Smooth muscle cell (in vitro differentiated cells): ENCODE measurements at regions not wholly inside any gene's neighbourhood (a gene's known extent, or its start where the extent isn't known, plus 50 kb on each side); places are given as distances from the start of the nearest gene placed in this dataset.

Source experiments
- DNase-seq: peaks from one replicate; lab custom pipeline; 2025; ENCODE audit not compliant: unreplicated experiment; lab: John Stamatoyannopoulos, UW
- H2AFZ ChIP-seq: fragments of 200-600 bp; sonication (generic); 2 replicates; pipeline ENCODE4 v1.6.0; 2016; ENCODE audit warnings: antibody characterized with exemption, low read depth, mild to moderate bottlenecking
- H3F3A ChIP-seq: fragments of 200-600 bp; sonication (generic); 2 replicates; pipeline ENCODE4 v1.6.0; 2017; ENCODE audit warnings: antibody characterized with exemption, low read depth
- H3K27ac ChIP-seq: fragments of 200-600 bp; sonication (generic); 2 replicates; pipeline ENCODE4 v1.5.1; 2016; ENCODE audit warnings: low read depth, mild to moderate bottlenecking
- H3K27me3 ChIP-seq: fragments of 200-600 bp; sonication (generic); 2 replicates; pipeline ENCODE4 v1.6.1; 2016; ENCODE audit warnings: low read depth, mild to moderate bottlenecking
- H3K36me3 ChIP-seq: fragments of 200-600 bp; sonication (generic); 2 replicates; pipeline ENCODE4 v1.5.1; 2016; ENCODE audit warnings: low read depth
- H3K4me1 ChIP-seq: fragments of 200-600 bp; sonication (generic); 2 replicates; pipeline ENCODE4 v1.5.1; 2016; ENCODE audit warnings: low read depth
- H3K4me2 ChIP-seq: fragments of 200-600 bp; sonication (generic); 2 replicates; pipeline ENCODE4 v1.6.0; 2016; ENCODE audit warnings: mild to moderate bottlenecking
- H3K4me3 ChIP-seq: fragments of 200-600 bp; sonication (generic); 2 replicates; pipeline ENCODE4 v1.5.1; 2016; ENCODE audit warnings: mild to moderate bottlenecking
- H3K79me2 ChIP-seq: fragments of 200-600 bp; sonication (generic); 2 replicates; pipeline ENCODE4 v1.6.0; 2016; ENCODE audit warnings: low read depth, mild to moderate bottlenecking
- H3K9ac ChIP-seq: fragments of 200-600 bp; sonication (generic); 2 replicates; pipeline ENCODE4 v1.6.0; 2016; ENCODE audit warnings: low read depth
- H3K9me3 ChIP-seq: fragments of 200-600 bp; sonication (generic); replicated peaks from 2 replicates; pipeline ENCODE4 v1.5.1; 2016; ENCODE audit warnings: low read depth
- H4K20me1 ChIP-seq: fragments of 200-600 bp; sonication (generic); 2 replicates; pipeline ENCODE4 v1.6.0; 2016; ENCODE audit warnings: low read depth
- WGBS: methylation state at CpG from one replicate; pipeline ENCODE4 v1.1.7; 2016; ENCODE audit warnings: low lambda C conversion rate; 5-methylcytosine and 5-hydroxymethylcytosine counted together
- TF ChIP-seq, protein P1 (sequence below): fragments of 200-600 bp; sonication (generic); IDR thresholded peaks from 2 replicates; pipeline ENCODE4 v1.5.1; 2017; ENCODE audit warnings: borderline replicate concordance, mild to moderate bottlenecking, antibody characterized with exemption; ENCODE audit not compliant: insufficient read depth, poor library complexity, severe bottlenecking

DNA sequence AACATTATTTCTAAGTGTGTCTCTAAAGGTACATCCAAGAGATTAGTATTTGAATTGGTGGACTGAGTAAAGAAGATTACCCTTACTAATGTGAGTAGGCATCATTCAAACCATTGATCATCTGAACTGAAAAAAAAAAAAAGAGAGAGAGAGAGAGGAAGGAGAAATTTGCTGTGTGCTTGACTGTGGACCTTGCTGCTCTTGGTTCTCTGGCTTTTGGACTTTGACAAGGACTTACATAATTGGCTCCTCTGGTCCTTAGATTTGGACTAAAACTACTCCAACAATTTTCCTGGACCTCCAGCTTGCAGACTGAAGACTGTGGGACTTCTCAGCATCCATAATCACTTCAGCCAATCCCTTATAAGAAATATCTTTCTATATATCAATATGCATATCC is 1091.9 kb upstream of the EDIL3 start:
- no peak for DNase-seq
- Histone ChIP-seq H3K79me2 (no peaks in the 10 kb centered on the region), H2AFZ (no peak overlapping the region), H3K27me3 (no peaks in the 10 kb centered on the region), H3K4me3 (no peak overlapping the region), H3K36me3 (no peaks in the 10 kb centered on the region), H3K9ac (no peak overlapping the region), H4K20me1 (no peaks in the 10 kb centered on the region), H3K27ac (no peak overlapping the region), H3K4me1 (no peaks in the 10 kb centered on the region), H3K9me3 (peaks cover 4% of the 10 kb centered on the region), H3K4me2 (no peak overlapping the region), H3F3A (no peaks in the 10 kb centered on the region)
- TF ChIP-seq, protein P1, sequence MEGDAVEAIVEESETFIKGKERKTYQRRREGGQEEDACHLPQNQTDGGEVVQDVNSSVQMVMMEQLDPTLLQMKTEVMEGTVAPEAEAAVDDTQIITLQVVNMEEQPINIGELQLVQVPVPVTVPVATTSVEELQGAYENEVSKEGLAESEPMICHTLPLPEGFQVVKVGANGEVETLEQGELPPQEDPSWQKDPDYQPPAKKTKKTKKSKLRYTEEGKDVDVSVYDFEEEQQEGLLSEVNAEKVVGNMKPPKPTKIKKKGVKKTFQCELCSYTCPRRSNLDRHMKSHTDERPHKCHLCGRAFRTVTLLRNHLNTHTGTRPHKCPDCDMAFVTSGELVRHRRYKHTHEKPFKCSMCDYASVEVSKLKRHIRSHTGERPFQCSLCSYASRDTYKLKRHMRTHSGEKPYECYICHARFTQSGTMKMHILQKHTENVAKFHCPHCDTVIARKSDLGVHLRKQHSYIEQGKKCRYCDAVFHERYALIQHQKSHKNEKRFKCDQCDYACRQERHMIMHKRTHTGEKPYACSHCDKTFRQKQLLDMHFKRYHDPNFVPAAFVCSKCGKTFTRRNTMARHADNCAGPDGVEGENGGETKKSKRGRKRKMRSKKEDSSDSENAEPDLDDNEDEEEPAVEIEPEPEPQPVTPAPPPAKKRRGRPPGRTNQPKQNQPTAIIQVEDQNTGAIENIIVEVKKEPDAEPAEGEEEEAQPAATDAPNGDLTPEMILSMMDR = no peak

DNA sequence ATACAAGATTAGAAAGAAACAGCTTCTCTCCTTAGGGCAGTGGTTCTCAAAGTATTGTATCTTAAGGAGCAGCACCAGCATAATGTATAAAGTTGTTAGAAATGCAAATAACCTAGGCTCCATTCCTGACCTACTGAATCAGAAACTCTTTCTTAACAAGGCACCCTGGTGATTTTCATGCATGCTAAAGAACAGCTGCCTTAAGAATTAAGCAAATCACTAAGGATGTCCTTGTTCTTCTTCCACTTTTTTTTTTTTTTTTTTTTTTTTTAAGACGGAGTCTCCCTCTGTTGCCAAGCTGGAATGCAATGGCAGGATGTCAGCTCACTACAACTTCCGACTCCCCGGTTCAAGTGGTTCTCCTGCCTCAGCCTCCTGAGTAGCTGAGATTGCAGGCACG is 1095.2 kb upstream of the EDIL3 start:
- Histone ChIP-seq H3K36me3 (no peaks in the 10 kb centered on the region), H3K27ac (no peak overlapping the region), H4K20me1 (no peaks in the 10 kb centered on the region), H3K4me1 (no peaks in the 10 kb centered on the region), H3K27me3 (no peaks in the 10 kb centered on the region), H3K9ac (no peak overlapping the region), H3K4me3 (no peak overlapping the region), H3K79me2 (no peaks in the 10 kb centered on the region), H3K9me3 (no peaks in the 10 kb centered on the region), H2AFZ (no peak overlapping the region), H3F3A (no peaks in the 10 kb centered on the region), H3K4me2 (no peak overlapping the region)
- no peak for DNase-seq
- TF ChIP-seq, protein P1 = no peak
- 85% methylated on average over 4 of the region's 4 CpGs for WGBS

DNA sequence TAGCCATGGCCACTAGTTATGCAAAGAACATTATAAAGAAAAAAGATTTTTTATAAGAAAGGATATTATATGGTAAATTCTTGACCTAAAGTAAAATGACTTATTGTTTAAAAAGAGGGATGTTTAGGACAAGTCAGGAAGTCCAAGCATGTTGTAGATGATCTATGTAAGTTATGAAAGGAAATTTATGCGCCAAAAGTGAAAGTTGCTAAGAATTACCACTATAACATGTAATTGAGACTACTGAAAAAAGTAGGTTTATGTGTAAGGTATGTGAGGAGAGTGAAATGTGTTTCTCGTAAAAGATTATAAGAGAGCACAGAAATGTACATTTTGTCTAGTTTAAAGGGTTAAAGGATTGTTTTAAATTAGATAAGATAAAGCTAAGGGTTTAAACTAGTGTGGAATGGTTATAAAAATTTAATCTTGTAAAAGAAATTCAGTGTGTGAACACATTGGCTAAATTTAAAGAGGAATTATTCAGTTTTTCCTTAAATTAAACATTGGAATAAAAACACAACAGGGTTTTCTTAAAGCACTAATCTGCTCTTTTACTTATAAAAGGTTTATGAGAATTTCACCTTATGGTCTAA is 1100.4 kb upstream of the EDIL3 start:
- Histone ChIP-seq H3K36me3 (no peaks in the 10 kb centered on the region), H2AFZ (no peak overlapping the region), H3K27ac (no peak overlapping the region), H3K79me2 (no peaks in the 10 kb centered on the region), H3F3A (no peaks in the 10 kb centered on the region), H3K4me1 (no peaks in the 10 kb centered on the region), H3K27me3 (no peaks in the 10 kb centered on the region), H4K20me1 (no peaks in the 10 kb centered on the region), H3K4me3 (no peak overlapping the region), H3K9me3 (no peaks in the 10 kb centered on the region), H3K4me2 (no peak overlapping the region), H3K9ac (no peak overlapping the region)
- TF ChIP-seq, protein P1 = no peak
- no peak for DNase-seq
- WGBS = 89% methylated on average over 2 of the region's 2 CpGs

DNA sequence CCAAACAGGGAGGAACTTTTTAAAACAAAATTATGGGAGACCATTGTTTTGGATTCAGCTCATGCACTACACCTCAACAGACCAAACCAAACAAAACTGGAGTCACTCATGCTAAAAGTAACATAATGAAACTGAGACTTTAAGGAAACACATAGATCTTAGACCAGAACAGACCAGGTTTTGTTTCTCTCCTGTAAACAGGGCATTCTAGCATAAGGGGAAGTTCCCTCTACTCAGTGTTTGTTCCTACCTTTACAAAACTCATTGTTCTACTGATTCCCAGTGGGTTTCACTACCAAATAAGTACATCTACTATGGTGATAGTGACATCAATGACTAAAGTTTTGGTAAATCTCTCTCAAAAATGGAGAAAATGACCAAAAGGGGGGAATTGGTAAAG is 1103.6 kb upstream of the EDIL3 start:
- no peaks in the 10 kb centered on the region for H3K27me3 ChIP-seq
- no peaks in the 10 kb centered on the region for H3K36me3 ChIP-seq
- TF ChIP-seq, protein P1 = no peak
- no peaks in the 10 kb centered on the region for H4K20me1 ChIP-seq
- H3K27ac ChIP-seq = no peak overlapping the region
- no peaks in the 10 kb centered on the region for H3K4me1 ChIP-seq
- no peak overlapping the region for H3K9ac ChIP-seq
- no peak overlapping the region for H3K4me3 ChIP-seq
- H3F3A ChIP-seq = no peaks in the 10 kb centered on the region
- H3K79me2 ChIP-seq = no peaks in the 10 kb centered on the region
- no peak for DNase-seq
- no peak overlapping the region for H2AFZ ChIP-seq
- H3K9me3 ChIP-seq = peaks cover 9% of the 10 kb centered on the region
- no peak overlapping the region for H3K4me2 ChIP-seq
